ENCODE measurements at regions not wholly inside any gene's neighbourhood (a gene's known extent, or its start where the extent isn't known, plus 50 kb on each side); places are given as distances from the start of the nearest gene placed in this dataset.

DNA sequence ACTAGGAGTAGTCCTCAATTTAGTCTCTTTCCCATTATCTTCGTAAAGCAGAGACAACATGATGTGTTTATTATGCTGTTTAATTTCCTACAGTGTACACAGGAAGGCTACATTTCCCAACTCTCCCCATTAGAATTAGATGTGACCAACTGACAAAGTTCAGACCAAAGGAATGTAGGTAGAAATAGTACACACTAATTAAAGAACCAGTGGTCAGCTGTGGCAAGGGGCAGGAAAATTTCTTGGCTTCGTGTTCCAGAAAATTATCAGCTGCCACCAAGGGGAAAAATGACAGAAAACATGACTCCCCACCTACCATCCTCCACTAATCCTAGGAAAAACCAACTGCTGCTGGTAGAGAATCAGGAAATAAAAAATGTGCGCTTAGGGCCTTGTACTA lies 125.6 kb downstream of the PPP1R3A start:
- no peak for DNase-seq (ENCODE audit: low spot score)
- TF ChIP-seq YY1 (IDR thresholded peaks at IDR 0.05) (no peak), HNF4A (conservative IDR thresholded peaks at IDR 0.05) (no peak), FOXA1 (IDR thresholded peaks at IDR 0.05) (no peak), RXRA (IDR thresholded peaks at IDR 0.05) (no peak), SP1 (IDR thresholded peaks at IDR 0.05) (no peak), FOXA2 (IDR thresholded peaks at IDR 0.05) (no peak), HNF4G (IDR thresholded peaks at IDR 0.05) (no peak)
- TF ChIP-seq, protein P1, sequence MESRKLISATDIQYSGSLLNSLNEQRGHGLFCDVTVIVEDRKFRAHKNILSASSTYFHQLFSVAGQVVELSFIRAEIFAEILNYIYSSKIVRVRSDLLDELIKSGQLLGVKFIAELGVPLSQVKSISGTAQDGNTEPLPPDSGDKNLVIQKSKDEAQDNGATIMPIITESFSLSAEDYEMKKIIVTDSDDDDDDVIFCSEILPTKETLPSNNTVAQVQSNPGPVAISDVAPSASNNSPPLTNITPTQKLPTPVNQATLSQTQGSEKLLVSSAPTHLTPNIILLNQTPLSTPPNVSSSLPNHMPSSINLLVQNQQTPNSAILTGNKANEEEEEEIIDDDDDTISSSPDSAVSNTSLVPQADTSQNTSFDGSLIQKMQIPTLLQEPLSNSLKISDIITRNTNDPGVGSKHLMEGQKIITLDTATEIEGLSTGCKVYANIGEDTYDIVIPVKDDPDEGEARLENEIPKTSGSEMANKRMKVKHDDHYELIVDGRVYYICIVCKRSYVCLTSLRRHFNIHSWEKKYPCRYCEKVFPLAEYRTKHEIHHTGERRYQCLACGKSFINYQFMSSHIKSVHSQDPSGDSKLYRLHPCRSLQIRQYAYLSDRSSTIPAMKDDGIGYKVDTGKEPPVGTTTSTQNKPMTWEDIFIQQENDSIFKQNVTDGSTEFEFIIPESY (IDR thresholded peaks at IDR 0.05): no peak
- TF ChIP-seq, protein P2, sequence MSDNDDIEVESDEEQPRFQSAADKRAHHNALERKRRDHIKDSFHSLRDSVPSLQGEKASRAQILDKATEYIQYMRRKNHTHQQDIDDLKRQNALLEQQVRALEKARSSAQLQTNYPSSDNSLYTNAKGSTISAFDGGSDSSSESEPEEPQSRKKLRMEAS (IDR thresholded peaks at IDR 0.05): no peak
- TF ChIP-seq, protein P3, sequence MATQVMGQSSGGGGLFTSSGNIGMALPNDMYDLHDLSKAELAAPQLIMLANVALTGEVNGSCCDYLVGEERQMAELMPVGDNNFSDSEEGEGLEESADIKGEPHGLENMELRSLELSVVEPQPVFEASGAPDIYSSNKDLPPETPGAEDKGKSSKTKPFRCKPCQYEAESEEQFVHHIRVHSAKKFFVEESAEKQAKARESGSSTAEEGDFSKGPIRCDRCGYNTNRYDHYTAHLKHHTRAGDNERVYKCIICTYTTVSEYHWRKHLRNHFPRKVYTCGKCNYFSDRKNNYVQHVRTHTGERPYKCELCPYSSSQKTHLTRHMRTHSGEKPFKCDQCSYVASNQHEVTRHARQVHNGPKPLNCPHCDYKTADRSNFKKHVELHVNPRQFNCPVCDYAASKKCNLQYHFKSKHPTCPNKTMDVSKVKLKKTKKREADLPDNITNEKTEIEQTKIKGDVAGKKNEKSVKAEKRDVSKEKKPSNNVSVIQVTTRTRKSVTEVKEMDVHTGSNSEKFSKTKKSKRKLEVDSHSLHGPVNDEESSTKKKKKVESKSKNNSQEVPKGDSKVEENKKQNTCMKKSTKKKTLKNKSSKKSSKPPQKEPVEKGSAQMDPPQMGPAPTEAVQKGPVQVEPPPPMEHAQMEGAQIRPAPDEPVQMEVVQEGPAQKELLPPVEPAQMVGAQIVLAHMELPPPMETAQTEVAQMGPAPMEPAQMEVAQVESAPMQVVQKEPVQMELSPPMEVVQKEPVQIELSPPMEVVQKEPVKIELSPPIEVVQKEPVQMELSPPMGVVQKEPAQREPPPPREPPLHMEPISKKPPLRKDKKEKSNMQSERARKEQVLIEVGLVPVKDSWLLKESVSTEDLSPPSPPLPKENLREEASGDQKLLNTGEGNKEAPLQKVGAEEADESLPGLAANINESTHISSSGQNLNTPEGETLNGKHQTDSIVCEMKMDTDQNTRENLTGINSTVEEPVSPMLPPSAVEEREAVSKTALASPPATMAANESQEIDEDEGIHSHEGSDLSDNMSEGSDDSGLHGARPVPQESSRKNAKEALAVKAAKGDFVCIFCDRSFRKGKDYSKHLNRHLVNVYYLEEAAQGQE (IDR thresholded peaks at IDR 0.05): no peak
- Histone ChIP-seq H3K27me3 (ENCODE audit: control insufficient read depth in 4 of 4, insufficient read depth in 4 of 4, low read length in 3 of 4) (no peaks in the 10 kb centered on the region), H3K27ac (ENCODE audit: low read depth in 1 of 2, low read length in 2 of 2) (no peak overlapping the region), H3K4me3 (ENCODE audit: low read depth in 1 of 3, low read length in 3 of 3) (no peak overlapping the region), H3K9me3 (ENCODE audit: control insufficient read depth in 4 of 4, low read length in 3 of 4) (no peaks in the 10 kb centered on the region), H3K36me3 (ENCODE audit: control insufficient read depth in 4 of 4, insufficient read depth in 3 of 4, low read depth in 1 of 4, low read length in 3 of 4) (no peaks in the 10 kb centered on the region), H3K4me1 (ENCODE audit: control insufficient read depth in 4 of 4, insufficient read depth in 4 of 4, low read length in 3 of 4) (no peaks in the 10 kb centered on the region), H3K9ac (ENCODE audit: low read depth in 1 of 2, low read length in 2 of 2) (no peak overlapping the region)
- 60% methylated on average over 3 of the region's 3 CpGs for WGBS

DNA sequence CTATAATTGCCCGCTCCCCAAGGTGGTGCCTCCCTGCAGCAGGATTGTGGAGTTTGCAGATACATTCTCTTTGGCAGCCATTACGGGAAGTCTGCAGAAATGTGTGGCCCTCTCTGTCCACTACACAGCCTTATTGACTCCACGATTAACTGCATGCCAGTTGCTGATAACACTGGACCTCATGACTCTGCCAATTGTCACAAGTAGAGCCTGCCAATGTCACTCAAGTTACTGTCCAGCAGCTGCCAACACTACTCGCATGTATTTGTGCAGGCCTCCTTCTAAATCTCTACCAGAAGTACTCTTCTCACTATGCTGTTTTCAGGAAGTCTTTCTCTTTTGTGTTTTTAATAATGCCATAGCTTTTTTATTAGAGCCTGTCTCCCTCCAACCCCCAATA lies 128.8 kb downstream of the PPP1R3A start:
- no peak for DNase-seq (ENCODE audit: low spot score)
- Histone ChIP-seq H3K9me3 (ENCODE audit: control insufficient read depth in 4 of 4, low read length in 3 of 4) (no peaks in the 10 kb centered on the region), H3K27ac (ENCODE audit: low read depth in 1 of 2, low read length in 2 of 2) (no peak overlapping the region), H3K36me3 (ENCODE audit: control insufficient read depth in 4 of 4, insufficient read depth in 3 of 4, low read depth in 1 of 4, low read length in 3 of 4) (no peaks in the 10 kb centered on the region), H3K4me3 (ENCODE audit: low read depth in 1 of 3, low read length in 3 of 3) (no peak overlapping the region), H3K27me3 (ENCODE audit: control insufficient read depth in 4 of 4, insufficient read depth in 4 of 4, low read length in 3 of 4) (no peaks in the 10 kb centered on the region), H3K9ac (ENCODE audit: low read depth in 1 of 2, low read length in 2 of 2) (no peak overlapping the region), H3K4me1 (ENCODE audit: control insufficient read depth in 4 of 4, insufficient read depth in 4 of 4, low read length in 3 of 4) (no peaks in the 10 kb centered on the region)
- TF ChIP-seq EGR1 (IDR thresholded peaks at IDR 0.05; ENCODE audit: low read depth in 2 of 2) (no peak), RAD21 (IDR thresholded peaks at IDR 0.05) (no peak), TAF1 (conservative IDR thresholded peaks at IDR 0.05) (no peak), YY1 (IDR thresholded peaks at IDR 0.05) (no peak), SP1 (IDR thresholded peaks at IDR 0.05) (no peak), FOXA2 (IDR thresholded peaks at IDR 0.05) (no peak), HNF4A (conservative IDR thresholded peaks at IDR 0.05) (no peak), JUND (IDR thresholded peaks at IDR 0.05) (no peak), NR2F2 (IDR thresholded peaks at IDR 0.05) (no peak)
- TF ChIP-seq, protein P1 (IDR thresholded peaks at IDR 0.05): no peak
- TF ChIP-seq, protein P3 (IDR thresholded peaks at IDR 0.05): no peak
- TF ChIP-seq, protein P2 (IDR thresholded peaks at IDR 0.05): no peak
- TF ChIP-seq, protein P4, sequence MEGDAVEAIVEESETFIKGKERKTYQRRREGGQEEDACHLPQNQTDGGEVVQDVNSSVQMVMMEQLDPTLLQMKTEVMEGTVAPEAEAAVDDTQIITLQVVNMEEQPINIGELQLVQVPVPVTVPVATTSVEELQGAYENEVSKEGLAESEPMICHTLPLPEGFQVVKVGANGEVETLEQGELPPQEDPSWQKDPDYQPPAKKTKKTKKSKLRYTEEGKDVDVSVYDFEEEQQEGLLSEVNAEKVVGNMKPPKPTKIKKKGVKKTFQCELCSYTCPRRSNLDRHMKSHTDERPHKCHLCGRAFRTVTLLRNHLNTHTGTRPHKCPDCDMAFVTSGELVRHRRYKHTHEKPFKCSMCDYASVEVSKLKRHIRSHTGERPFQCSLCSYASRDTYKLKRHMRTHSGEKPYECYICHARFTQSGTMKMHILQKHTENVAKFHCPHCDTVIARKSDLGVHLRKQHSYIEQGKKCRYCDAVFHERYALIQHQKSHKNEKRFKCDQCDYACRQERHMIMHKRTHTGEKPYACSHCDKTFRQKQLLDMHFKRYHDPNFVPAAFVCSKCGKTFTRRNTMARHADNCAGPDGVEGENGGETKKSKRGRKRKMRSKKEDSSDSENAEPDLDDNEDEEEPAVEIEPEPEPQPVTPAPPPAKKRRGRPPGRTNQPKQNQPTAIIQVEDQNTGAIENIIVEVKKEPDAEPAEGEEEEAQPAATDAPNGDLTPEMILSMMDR (IDR thresholded peaks at IDR 0.05; ENCODE audit: low read depth, low read length, missing input control): no peak
- TF ChIP-seq, protein P5, sequence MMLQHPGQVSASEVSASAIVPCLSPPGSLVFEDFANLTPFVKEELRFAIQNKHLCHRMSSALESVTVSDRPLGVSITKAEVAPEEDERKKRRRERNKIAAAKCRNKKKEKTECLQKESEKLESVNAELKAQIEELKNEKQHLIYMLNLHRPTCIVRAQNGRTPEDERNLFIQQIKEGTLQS (IDR thresholded peaks at IDR 0.05): no peak
- WGBS: 69% methylated on average over 4 of the region's 4 CpGs

Measured in liver (tissue), 8 donors.